GM13976 (cell line): ENCODE measurements at regions not wholly inside any gene's neighbourhood (a gene's known extent, or its start where the extent isn't known, plus 50 kb on each side); places are given as distances from the start of the nearest gene placed in this dataset.

Experiments
- DNase-seq: peaks from one replicate; pipeline ENCODE4 v3.0.0; 2012; ENCODE audit warnings: low spot score
- in situ Hi-C: fragments of 300-500 bp; cut with MboI; formaldehyde crosslinking; loops from one replicate; pipeline ENCODE4 v1.12.0; 2022; ENCODE audit warnings: low sequenced_read_pairs, mixed read lengths, inconsistent platforms; ENCODE audit not compliant: unreplicated experiment
- TF ChIP-seq, protein P1 (sequence below): IDR thresholded peaks from 2 replicates; pipeline ENCODE4 v1.5.1; 2012; ENCODE audit warnings: borderline replicate concordance, mild to moderate bottlenecking; ENCODE audit not compliant: insufficient read depth; ENCODE audit errors: extremely low read depth, missing control alignments, control extremely low read depth

DNA sequence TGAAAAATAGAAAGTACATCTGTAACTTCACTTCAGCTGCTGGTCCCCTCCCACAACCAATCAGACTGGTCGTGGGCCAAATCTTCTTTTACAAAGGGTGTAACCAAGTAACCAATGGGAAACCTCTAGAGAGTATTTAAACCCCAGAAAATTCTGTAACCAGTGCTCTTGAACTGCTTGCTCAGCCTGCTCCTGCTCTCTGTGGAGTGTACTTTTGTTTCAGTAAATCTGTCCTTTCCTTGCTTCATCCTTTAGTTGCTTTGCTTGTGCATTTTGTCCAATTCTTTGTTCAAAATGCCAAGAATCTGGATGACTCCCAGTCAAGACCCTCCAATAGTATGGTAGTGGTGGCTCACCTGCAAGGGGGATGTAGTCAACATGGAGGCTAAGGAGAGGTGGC lies 489.1 kb downstream of the FUT8 start:
- TF ChIP-seq, protein P1, sequence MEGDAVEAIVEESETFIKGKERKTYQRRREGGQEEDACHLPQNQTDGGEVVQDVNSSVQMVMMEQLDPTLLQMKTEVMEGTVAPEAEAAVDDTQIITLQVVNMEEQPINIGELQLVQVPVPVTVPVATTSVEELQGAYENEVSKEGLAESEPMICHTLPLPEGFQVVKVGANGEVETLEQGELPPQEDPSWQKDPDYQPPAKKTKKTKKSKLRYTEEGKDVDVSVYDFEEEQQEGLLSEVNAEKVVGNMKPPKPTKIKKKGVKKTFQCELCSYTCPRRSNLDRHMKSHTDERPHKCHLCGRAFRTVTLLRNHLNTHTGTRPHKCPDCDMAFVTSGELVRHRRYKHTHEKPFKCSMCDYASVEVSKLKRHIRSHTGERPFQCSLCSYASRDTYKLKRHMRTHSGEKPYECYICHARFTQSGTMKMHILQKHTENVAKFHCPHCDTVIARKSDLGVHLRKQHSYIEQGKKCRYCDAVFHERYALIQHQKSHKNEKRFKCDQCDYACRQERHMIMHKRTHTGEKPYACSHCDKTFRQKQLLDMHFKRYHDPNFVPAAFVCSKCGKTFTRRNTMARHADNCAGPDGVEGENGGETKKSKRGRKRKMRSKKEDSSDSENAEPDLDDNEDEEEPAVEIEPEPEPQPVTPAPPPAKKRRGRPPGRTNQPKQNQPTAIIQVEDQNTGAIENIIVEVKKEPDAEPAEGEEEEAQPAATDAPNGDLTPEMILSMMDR = no peak
- no peak for DNase-seq
- in situ Hi-C loops = no loop called here

DNA sequence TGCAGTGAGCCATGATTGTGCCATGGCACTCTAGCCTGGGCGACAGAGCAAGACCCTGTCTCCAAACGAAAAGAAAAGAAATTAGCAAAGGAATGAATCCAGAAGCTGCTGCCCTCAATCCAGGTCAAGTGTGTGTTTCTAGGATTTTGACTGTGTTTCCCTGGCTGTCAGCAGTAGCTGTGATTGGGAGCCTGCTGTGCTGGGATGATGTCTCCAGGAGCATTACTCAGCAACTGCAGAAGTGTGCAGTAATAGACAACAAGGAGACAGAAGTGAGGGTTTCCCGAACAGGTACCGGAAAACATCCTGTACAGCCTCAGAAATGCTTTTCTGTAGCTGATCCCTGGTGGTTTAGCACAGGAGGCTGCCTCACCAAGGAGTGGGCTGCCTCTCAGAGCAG lies 492.5 kb downstream of the FUT8 start:
- TF ChIP-seq, protein P1 = no peak

GRCh38 chr14:65906344-65906743 lies 493.8 kb downstream of the FUT8 start:
- in situ Hi-C loops = no loop called here
- TF ChIP-seq, protein P1 = no peak
- DNase-seq = no peak

More for the DNA sequence above, 492.5 kb downstream of the FUT8 start:
- DNase-seq = no peak
- in situ Hi-C loops = no loop called here

GRCh38 chr14:65906948-65907347 lies 494.4 kb downstream of the FUT8 start:
- TF ChIP-seq, protein P1 = no peak
- in situ Hi-C loops = no loop called here
- DNase-seq = no peak

- in situ Hi-C loops = no loop called here
- no peak for DNase-seq
- TF ChIP-seq, protein P1 = no peak
Measured at GRCh38 chr14:65910108-65910786, 497.7 kb downstream of the FUT8 start.

- TF ChIP-seq, protein P1 = no peak
- no peak for DNase-seq
- in situ Hi-C loops = no loop called here
Measured at GRCh38 chr14:65915125-65915524, 502.6 kb downstream of the FUT8 start.

DNA sequence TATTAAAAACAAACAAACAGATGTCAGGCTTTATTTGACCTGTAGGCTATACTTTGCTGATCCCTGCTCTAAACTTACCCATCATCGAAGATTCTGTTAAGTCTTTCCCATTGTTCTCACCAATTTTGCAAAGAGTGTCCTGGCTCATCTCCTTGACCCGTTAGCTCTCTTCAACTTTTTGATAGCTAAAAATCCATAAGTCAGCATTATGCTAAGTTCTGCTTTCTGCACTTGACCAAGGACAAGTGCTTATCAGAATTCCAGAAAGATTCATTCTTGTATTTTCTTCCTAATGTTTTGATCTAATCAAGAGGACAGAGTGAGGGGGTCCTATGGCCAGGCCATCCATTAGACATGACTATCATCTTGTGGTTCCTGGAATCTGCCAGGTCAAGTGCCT lies 503.5 kb downstream of the FUT8 start:
- no peak for DNase-seq
- TF ChIP-seq, protein P1 = no peak
- in situ Hi-C loops = no loop called here
